KMS-11 (cell line): ENCODE measurements at regions not wholly inside any gene's neighbourhood (a gene's known extent, or its start where the extent isn't known, plus 50 kb on each side); places are given as distances from the start of the nearest gene placed in this dataset.

Experiments
- H2AFZ ChIP-seq: fragments of 200-600 bp; sonication (generic); 2 replicates; pipeline ENCODE4 v1.6.1; 2016; ENCODE audit warnings: antibody characterized with exemption, mixed run types, low read depth
- H3K27ac ChIP-seq: fragments of 200-600 bp; sonication (generic); 2 replicates; pipeline ENCODE4 v1.6.1; 2016; ENCODE audit warnings: mild to moderate bottlenecking, mixed run types
- H3K27me3 ChIP-seq: fragments of 200-600 bp; sonication (generic); 2 replicates; pipeline ENCODE4 v1.6.1; 2017; ENCODE audit warnings: mild to moderate bottlenecking, low read depth, mixed run types, moderate library complexity; ENCODE audit not compliant: insufficient read depth
- H3K36me3 ChIP-seq: fragments of 200-600 bp; sonication (generic); 2 replicates; pipeline ENCODE4 v1.6.1; 2017; ENCODE audit warnings: mild to moderate bottlenecking, mixed run types; ENCODE audit not compliant: insufficient read depth
- H3K4me1 ChIP-seq: fragments of 200-600 bp; sonication (generic); 2 replicates; pipeline ENCODE4 v1.6.1; 2016; ENCODE audit warnings: mild to moderate bottlenecking, low read depth, mixed run types; ENCODE audit not compliant: poor library complexity, severe bottlenecking
- H3K4me2 ChIP-seq: fragments of 200-600 bp; sonication (generic); 2 replicates; pipeline ENCODE4 v1.7.0; 2016; ENCODE audit warnings: mild to moderate bottlenecking, mixed run types
- H3K4me3 ChIP-seq: fragments of 200-600 bp; sonication (generic); IDR thresholded peaks from 2 replicates; pipeline ENCODE4 v1.6.1; 2017; ENCODE audit warnings: low read depth, low read length, mixed read lengths; ENCODE audit not compliant: insufficient read depth
- H3K79me2 ChIP-seq: fragments of 200-600 bp; sonication (generic); 2 replicates; pipeline ENCODE4 v1.6.1; 2016; ENCODE audit warnings: low read depth, mixed run types; ENCODE audit not compliant: insufficient read depth
- H3K9ac ChIP-seq: fragments of 200-600 bp; sonication (generic); 2 replicates; pipeline ENCODE4 v1.6.1; 2016; ENCODE audit warnings: mild to moderate bottlenecking, mixed run types
- H4K20me1 ChIP-seq: fragments of 200-600 bp; sonication (generic); 2 replicates; pipeline ENCODE4 v1.6.1; 2016; ENCODE audit warnings: mild to moderate bottlenecking, mixed run types; ENCODE audit not compliant: insufficient read depth
- TF ChIP-seq, protein P1 (sequence below): fragments of 200-600 bp; sonication (generic); conservative IDR thresholded peaks from 2 replicates; pipeline ENCODE4 v1.6.1; 2017; ENCODE audit warnings: low read depth, mild to moderate bottlenecking, antibody characterized with exemption, low read length, moderate library complexity, mixed read lengths

DNA sequence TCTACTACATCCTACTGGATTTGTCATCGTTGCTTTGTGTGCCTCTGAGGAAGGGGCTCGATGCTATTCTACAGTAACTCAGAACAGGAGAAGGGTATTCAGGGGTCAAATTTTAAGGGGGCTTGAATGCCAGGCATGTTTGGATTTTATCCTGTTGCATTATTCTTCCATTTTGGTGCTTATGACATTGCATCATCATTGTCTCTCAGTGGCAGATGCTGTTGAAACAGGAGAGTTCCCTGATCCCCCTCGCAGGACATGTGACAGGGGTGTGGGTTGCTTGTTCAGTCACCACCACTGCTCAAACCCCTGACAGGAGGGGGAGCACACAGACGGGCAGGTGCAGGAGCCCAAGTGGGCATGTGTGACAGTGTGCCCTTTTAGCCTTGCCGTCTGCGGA lies 156.7 kb downstream of the SLC4A3 start:
- no peaks in the 10 kb centered on the region for H3K36me3 ChIP-seq
- H3K27ac ChIP-seq = no peak overlapping the region
- no peak overlapping the region for H2AFZ ChIP-seq
- H4K20me1 ChIP-seq = no peaks in the 10 kb centered on the region
- TF ChIP-seq, protein P1, sequence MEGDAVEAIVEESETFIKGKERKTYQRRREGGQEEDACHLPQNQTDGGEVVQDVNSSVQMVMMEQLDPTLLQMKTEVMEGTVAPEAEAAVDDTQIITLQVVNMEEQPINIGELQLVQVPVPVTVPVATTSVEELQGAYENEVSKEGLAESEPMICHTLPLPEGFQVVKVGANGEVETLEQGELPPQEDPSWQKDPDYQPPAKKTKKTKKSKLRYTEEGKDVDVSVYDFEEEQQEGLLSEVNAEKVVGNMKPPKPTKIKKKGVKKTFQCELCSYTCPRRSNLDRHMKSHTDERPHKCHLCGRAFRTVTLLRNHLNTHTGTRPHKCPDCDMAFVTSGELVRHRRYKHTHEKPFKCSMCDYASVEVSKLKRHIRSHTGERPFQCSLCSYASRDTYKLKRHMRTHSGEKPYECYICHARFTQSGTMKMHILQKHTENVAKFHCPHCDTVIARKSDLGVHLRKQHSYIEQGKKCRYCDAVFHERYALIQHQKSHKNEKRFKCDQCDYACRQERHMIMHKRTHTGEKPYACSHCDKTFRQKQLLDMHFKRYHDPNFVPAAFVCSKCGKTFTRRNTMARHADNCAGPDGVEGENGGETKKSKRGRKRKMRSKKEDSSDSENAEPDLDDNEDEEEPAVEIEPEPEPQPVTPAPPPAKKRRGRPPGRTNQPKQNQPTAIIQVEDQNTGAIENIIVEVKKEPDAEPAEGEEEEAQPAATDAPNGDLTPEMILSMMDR = no peak
- H3K4me1 ChIP-seq = no peaks in the 10 kb centered on the region
- H3K4me3 ChIP-seq = no peak overlapping the region
- H3K4me2 ChIP-seq = no peak overlapping the region
- H3K9ac ChIP-seq = no peak overlapping the region
- H3K79me2 ChIP-seq = no peaks in the 10 kb centered on the region
- no peaks in the 10 kb centered on the region for H3K27me3 ChIP-seq

DNA sequence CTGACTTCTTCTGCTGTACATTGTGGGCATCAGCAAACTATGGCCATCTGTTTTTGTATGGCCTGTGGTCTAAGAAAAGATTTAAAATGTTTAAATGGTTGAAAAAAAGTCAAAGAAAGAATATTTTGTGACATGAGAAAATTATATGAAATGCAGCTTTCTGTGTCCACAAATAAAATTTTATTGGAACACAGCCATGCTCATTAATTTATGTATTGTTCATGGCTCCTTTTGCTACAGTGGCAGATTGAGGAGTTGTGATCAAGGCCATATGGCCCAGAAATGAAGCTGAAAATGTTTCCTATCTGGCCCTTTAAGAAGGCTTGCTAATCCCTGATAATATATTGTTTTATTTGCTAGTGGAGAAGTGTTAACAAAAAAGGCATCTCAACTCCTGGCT lies 162.0 kb downstream of the SLC4A3 start:
- Histone ChIP-seq H2AFZ (no peak overlapping the region), H3K36me3 (no peaks in the 10 kb centered on the region), H3K4me3 (no peak overlapping the region), H4K20me1 (no peaks in the 10 kb centered on the region), H3K27me3 (no peaks in the 10 kb centered on the region), H3K4me2 (no peak overlapping the region), H3K27ac (no peak overlapping the region), H3K4me1 (no peaks in the 10 kb centered on the region), H3K9ac (no peak overlapping the region), H3K79me2 (no peaks in the 10 kb centered on the region)
- TF ChIP-seq, protein P1 = no peak

DNA sequence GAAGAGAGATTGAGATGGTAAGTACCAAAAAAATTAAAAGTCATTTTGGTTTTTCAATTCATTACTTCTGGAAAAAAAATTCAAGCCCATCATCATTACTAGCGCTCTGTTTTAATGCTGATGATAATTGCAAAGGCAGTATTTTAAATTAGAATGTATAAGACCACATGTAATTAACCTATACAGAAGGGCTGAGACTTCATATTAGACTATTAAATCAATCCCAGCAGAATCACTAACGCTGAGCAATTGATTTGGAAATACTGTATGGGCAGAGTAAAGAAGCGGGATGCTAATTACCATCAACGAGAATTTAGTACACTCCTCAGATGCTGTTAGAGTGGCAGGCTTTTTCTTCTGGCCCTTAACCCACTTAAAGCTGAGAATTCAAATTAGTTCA lies 165.0 kb downstream of the SLC4A3 start:
- H3K4me2 ChIP-seq = no peak overlapping the region
- H3K27me3 ChIP-seq = no peaks in the 10 kb centered on the region
- H3K79me2 ChIP-seq = no peaks in the 10 kb centered on the region
- H4K20me1 ChIP-seq = no peaks in the 10 kb centered on the region
- no peak overlapping the region for H3K9ac ChIP-seq
- TF ChIP-seq, protein P1 = no peak
- no peak overlapping the region for H3K27ac ChIP-seq
- no peak overlapping the region for H3K4me3 ChIP-seq
- H3K4me1 ChIP-seq = no peaks in the 10 kb centered on the region
- H3K36me3 ChIP-seq = no peaks in the 10 kb centered on the region
- H2AFZ ChIP-seq = no peak overlapping the region

DNA sequence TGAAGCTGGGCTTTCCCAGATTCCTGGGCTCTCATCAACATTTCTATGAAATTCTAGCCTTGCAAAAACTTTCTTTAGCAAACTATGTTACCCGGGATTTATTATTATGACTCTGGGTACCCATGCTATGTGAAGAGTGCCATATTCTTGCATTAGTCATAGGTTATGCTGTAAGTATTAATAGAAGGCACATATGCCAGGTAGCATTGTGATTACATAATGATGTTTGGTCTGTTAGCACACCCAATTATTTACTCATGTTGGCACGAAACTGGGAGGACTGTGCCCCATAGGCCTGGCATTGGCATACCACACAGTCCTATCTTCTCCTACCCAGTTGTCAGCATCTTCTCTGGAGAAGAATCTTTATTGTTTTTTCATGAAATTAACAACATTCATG lies 171.0 kb downstream of the SLC4A3 start:
- Histone ChIP-seq H3K4me2 (no peak overlapping the region), H3K36me3 (no peaks in the 10 kb centered on the region), H3K79me2 (no peaks in the 10 kb centered on the region), H3K4me3 (no peak overlapping the region), H3K27me3 (no peaks in the 10 kb centered on the region), H4K20me1 (no peaks in the 10 kb centered on the region), H3K9ac (no peak overlapping the region), H3K27ac (no peak overlapping the region), H3K4me1 (no peaks in the 10 kb centered on the region), H2AFZ (no peak overlapping the region)
- TF ChIP-seq, protein P1 = no peak

DNA sequence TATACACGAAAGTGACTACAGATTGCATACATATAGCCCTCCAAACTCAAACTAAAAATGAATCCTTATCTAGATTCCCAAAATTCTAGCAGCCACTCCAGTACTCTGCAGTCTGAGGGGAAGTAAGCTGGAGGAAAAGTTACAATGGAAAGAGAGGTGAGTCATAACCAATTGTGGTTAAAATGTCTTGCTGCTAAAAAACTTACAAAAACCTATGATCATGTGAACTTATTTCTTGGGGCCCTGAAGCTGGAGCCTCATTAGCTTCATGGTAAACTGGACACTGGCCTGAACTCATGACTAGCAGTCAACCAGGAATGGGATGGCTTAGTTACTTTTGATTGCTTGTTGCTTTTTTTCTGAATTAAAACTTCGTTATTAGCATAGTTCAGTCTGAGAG lies 175.9 kb downstream of the SLC4A3 start:
- Histone ChIP-seq H3K27me3 (no peaks in the 10 kb centered on the region), H3K4me2 (no peak overlapping the region), H3K79me2 (no peaks in the 10 kb centered on the region), H3K4me1 (no peaks in the 10 kb centered on the region), H3K36me3 (no peaks in the 10 kb centered on the region), H2AFZ (no peak overlapping the region), H3K27ac (no peak overlapping the region), H3K9ac (no peak overlapping the region), H3K4me3 (no peak overlapping the region), H4K20me1 (no peaks in the 10 kb centered on the region)
- TF ChIP-seq, protein P1 = no peak
